Sigmoid colon (tissue), 3 donors: ENCODE measurements at regions not wholly inside any gene's neighbourhood (a gene's known extent, or its start where the extent isn't known, plus 50 kb on each side); places are given as distances from the start of the nearest gene placed in this dataset.

Experiments used
- POLR2A ChIP-seq, 2 donors: fragments of 450-650 bp; IDR thresholded peaks; one replicate each; pipeline ENCODE4 v1.6.1; 2016; ENCODE audit warnings: antibody characterized with exemption in 2 of 2, mild to moderate bottlenecking in 2 of 2, moderate library complexity in 2 of 2
- TF ChIP-seq, protein P1 (sequence below), 4 experiments: fragments of 450-650 bp in 3 of 4; fragments of 200-600 bp in 1 of 4; IDR thresholded peaks; one replicate each; pipeline ENCODE4 v1.5.1; 2016 to 2019; ENCODE audit warnings: antibody characterized with exemption in 4 of 4, mild to moderate bottlenecking in 3 of 4, moderate library complexity in 2 of 4

DNA sequence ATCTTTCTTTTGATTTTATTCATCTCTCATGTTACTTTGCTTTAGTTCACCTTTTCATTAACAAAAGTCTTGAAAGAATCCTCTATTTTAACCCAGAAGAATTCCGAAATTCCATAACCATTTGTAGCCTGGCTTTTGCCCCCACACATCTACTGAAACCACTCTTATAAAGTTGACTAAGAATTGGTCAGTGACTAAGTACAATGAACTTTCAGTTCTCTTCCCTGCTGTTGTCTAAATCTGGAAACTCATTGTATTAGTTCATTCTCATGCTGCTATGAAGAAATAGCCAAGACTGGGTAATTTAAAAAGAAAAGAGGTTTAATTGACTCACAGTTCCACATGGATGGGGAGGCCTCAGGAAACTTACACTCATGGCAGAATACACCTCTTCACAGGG is 49.9 kb upstream of the PNPT1 start:
- TF ChIP-seq, protein P1, sequence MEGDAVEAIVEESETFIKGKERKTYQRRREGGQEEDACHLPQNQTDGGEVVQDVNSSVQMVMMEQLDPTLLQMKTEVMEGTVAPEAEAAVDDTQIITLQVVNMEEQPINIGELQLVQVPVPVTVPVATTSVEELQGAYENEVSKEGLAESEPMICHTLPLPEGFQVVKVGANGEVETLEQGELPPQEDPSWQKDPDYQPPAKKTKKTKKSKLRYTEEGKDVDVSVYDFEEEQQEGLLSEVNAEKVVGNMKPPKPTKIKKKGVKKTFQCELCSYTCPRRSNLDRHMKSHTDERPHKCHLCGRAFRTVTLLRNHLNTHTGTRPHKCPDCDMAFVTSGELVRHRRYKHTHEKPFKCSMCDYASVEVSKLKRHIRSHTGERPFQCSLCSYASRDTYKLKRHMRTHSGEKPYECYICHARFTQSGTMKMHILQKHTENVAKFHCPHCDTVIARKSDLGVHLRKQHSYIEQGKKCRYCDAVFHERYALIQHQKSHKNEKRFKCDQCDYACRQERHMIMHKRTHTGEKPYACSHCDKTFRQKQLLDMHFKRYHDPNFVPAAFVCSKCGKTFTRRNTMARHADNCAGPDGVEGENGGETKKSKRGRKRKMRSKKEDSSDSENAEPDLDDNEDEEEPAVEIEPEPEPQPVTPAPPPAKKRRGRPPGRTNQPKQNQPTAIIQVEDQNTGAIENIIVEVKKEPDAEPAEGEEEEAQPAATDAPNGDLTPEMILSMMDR (IDR thresholded peaks at IDR 0.05), result no peak
- TF ChIP-seq POLR2A (IDR thresholded peaks at IDR 0.05), result no peak
